ENCODE measurements at regions not wholly inside any gene's neighbourhood (a gene's known extent, or its start where the extent isn't known, plus 50 kb on each side); places are given as distances from the start of the nearest gene placed in this dataset.

GRCh38 chr13:104993708-104994107, 1541.8 kb downstream of the EFNB2 start:
- no peak overlapping the region for H3K4me3 ChIP-seq (ENCODE audit: low read depth, low read length)
- no peak for DNase-seq (ENCODE audit: low read depth)

- DNase-seq (ENCODE audit: low read depth): no peak
- H3K4me3 ChIP-seq (ENCODE audit: low read depth, low read length): no peak overlapping the region
These were observed 1547.8 kb downstream of the EFNB2 start for GRCh38 chr13:104987621-104988020.

GRCh38 chr13:104984296-104984818, 1551.1 kb downstream of the EFNB2 start:
- no peak overlapping the region for H3K4me3 ChIP-seq (ENCODE audit: low read depth, low read length)
- DNase-seq (ENCODE audit: low read depth): peak; percentile 62

GRCh38 chr13:104983601-104984000, 1551.9 kb downstream of the EFNB2 start:
- no peak overlapping the region for H3K4me3 ChIP-seq (ENCODE audit: low read depth, low read length)
- no peak for DNase-seq (ENCODE audit: low read depth)

- no peak overlapping the region for H3K4me3 ChIP-seq (ENCODE audit: low read depth, low read length)
- no peak for DNase-seq (ENCODE audit: low read depth)
These were observed 1554.9 kb downstream of the EFNB2 start for GRCh38 chr13:104980586-104980985.

GRCh38 chr13:104979281-104980030, 1556.0 kb downstream of the EFNB2 start:
- DNase-seq (ENCODE audit: low read depth): no peak
- H3K4me3 ChIP-seq (ENCODE audit: low read depth, low read length): no peak overlapping the region

GRCh38 chr13:104976986-104977385, 1558.5 kb downstream of the EFNB2 start:
- DNase-seq (ENCODE audit: low read depth): no peak
- H3K4me3 ChIP-seq (ENCODE audit: low read depth, low read length): no peak overlapping the region

- H3K4me3 ChIP-seq (ENCODE audit: low read depth, low read length): no peak overlapping the region
- no peak for DNase-seq (ENCODE audit: low read depth)
These were observed 1560.2 kb downstream of the EFNB2 start for GRCh38 chr13:104975272-104975671.

GRCh38 chr13:104968876-104969275, 1566.6 kb downstream of the EFNB2 start:
- no peak for DNase-seq (ENCODE audit: low read depth)
- no peak overlapping the region for H3K4me3 ChIP-seq (ENCODE audit: low read depth, low read length)

GRCh38 chr13:104967836-104968630, 1567.4 kb downstream of the EFNB2 start:
- DNase-seq (ENCODE audit: low read depth): no peak
- H3K4me3 ChIP-seq (ENCODE audit: low read depth, low read length): no peak overlapping the region

GRCh38 chr13:104967376-104967775, 1568.1 kb downstream of the EFNB2 start:
- H3K4me3 ChIP-seq (ENCODE audit: low read depth, low read length): no peak overlapping the region
- DNase-seq (ENCODE audit: low read depth): no peak

- no peak for DNase-seq (ENCODE audit: low read depth)
- no peak overlapping the region for H3K4me3 ChIP-seq (ENCODE audit: low read depth, low read length)
These were observed 1573.1 kb downstream of the EFNB2 start for GRCh38 chr13:104962411-104962810.

GRCh38 chr13:104961246-104961645, 1574.2 kb downstream of the EFNB2 start:
- no peak for DNase-seq (ENCODE audit: low read depth)
- H3K4me3 ChIP-seq (ENCODE audit: low read depth, low read length): no peak overlapping the region

- peak; percentile 67 for DNase-seq (ENCODE audit: low read depth)
- H3K4me3 ChIP-seq (ENCODE audit: low read depth, low read length): no peak overlapping the region
These were observed 1581.3 kb downstream of the EFNB2 start for GRCh38 chr13:104954210-104954609.

- DNase-seq (ENCODE audit: low read depth): peak; percentile 56
- H3K4me3 ChIP-seq (ENCODE audit: low read depth, low read length): no peak overlapping the region
These were observed 1581.9 kb downstream of the EFNB2 start for GRCh38 chr13:104953588-104953987.

- DNase-seq (ENCODE audit: low read depth): peak; percentile 77
- no peak overlapping the region for H3K4me3 ChIP-seq (ENCODE audit: low read depth, low read length)
These were observed 1585.4 kb downstream of the EFNB2 start for GRCh38 chr13:104949840-104950740.

GRCh38 chr13:104944176-104944575, 1591.3 kb downstream of the EFNB2 start:
- DNase-seq (ENCODE audit: low read depth): no peak
- no peak overlapping the region for H3K4me3 ChIP-seq (ENCODE audit: low read depth, low read length)

GRCh38 chr13:104943331-104943730, 1592.1 kb downstream of the EFNB2 start:
- H3K4me3 ChIP-seq (ENCODE audit: low read depth, low read length): no peak overlapping the region
- DNase-seq (ENCODE audit: low read depth): no peak

- DNase-seq (ENCODE audit: low read depth): no peak
- no peak overlapping the region for H3K4me3 ChIP-seq (ENCODE audit: low read depth, low read length)
These were observed 1597.6 kb downstream of the EFNB2 start for GRCh38 chr13:104937881-104938280.

- H3K4me3 ChIP-seq (ENCODE audit: low read depth, low read length): no peak overlapping the region
- DNase-seq (ENCODE audit: low read depth): no peak
These were observed 1599.2 kb downstream of the EFNB2 start for GRCh38 chr13:104936304-104936703.

All from skeletal muscle cell (primary cell).